Stimulated activated CD8-positive, alpha-beta memory T cell treated with anti-CD3 and anti-CD28 coated beads, Interleukin-15, amount 100 ng/mL, for 48 hours (primary cell): ENCODE measurements at regions not wholly inside any gene's neighbourhood (a gene's known extent, or its start where the extent isn't known, plus 50 kb on each side); places are given as distances from the start of the nearest gene placed in this dataset.
"Not testable (repeated sequence)": the region's sequence is repeated elsewhere in the genome, so short reads cannot be mapped to it uniquely, and the experiment has no call there.

Experiments
- DNase-seq, 2 donors: peaks; one replicate each; pipeline ENCODE4 v3.0.0-alpha.2; 2020; ENCODE audit warnings: low read depth in 2 of 2

GRCh38 chr10:118948786-118949185 is 80.7 kb upstream of the NANOS1 start:
- no peak for DNase-seq

GRCh38 chr10:118950190-118950680 is 79.3 kb upstream of the NANOS1 start:
- no peak for DNase-seq

- no peak for DNase-seq
Observed at GRCh38 chr10:118950997-118951637, 78.4 kb upstream of the NANOS1 start.

GRCh38 chr10:118952493-118953295 is 76.8 kb upstream of the NANOS1 start:
- DNase-seq: no peak

GRCh38 chr10:118953598-118954393 is 75.7 kb upstream of the NANOS1 start:
- no peak for DNase-seq

- DNase-seq: no peak
Observed at GRCh38 chr10:118955531-118955930, 74.0 kb upstream of the NANOS1 start.

GRCh38 chr10:118955951-118956801 is 73.3 kb upstream of the NANOS1 start:
- no peak for DNase-seq

- no peak for DNase-seq
Observed at GRCh38 chr10:118956802-118957442, 72.6 kb upstream of the NANOS1 start.

GRCh38 chr10:118957443-118957825 is 72.1 kb upstream of the NANOS1 start:
- DNase-seq: no peak

- no peak for DNase-seq
Observed at GRCh38 chr10:118957966-118958365, 71.5 kb upstream of the NANOS1 start.

GRCh38 chr10:118958559-118958958 is 71.0 kb upstream of the NANOS1 start:
- no peak for DNase-seq

GRCh38 chr10:118958984-118959925 is 70.3 kb upstream of the NANOS1 start:
- no peak for DNase-seq

- DNase-seq: no peak
Observed at GRCh38 chr10:118960157-118961090, 69.1 kb upstream of the NANOS1 start.

GRCh38 chr10:118961436-118961835 is 68.1 kb upstream of the NANOS1 start:
- no peak for DNase-seq

GRCh38 chr10:118962331-118962868 is 67.1 kb upstream of the NANOS1 start:
- DNase-seq: not testable (repeated sequence)

GRCh38 chr10:118963341-118963740 is 66.2 kb upstream of the NANOS1 start:
- no peak for DNase-seq

- DNase-seq: no peak
Observed at GRCh38 chr10:118963933-118964332, 65.6 kb upstream of the NANOS1 start.

GRCh38 chr10:118964476-118964875 is 65.0 kb upstream of the NANOS1 start:
- not testable (repeated sequence) for DNase-seq
